RWPE1 (cell line): ENCODE measurements at regions not wholly inside any gene's neighbourhood (a gene's known extent, or its start where the extent isn't known, plus 50 kb on each side); places are given as distances from the start of the nearest gene placed in this dataset.

Source experiments
- CTCF ChIA-PET: fragments of 350-600 bp; sonication (Branson Sonifier 250); formaldehyde crosslinking; extraction: SDS; loops from one replicate; lab custom pipeline; 2021; lab: Yijun Ruan, JAX
- POLR2A ChIA-PET: fragments of 400-600 bp; formaldehyde crosslinking; extraction: SDS; loops from one replicate; lab custom pipeline; 2020; ENCODE audit warnings: antibody characterized with exemption; ENCODE audit not compliant: low non-redundant PET; lab: Yijun Ruan, JAX
- DNase-seq: peaks from one replicate; pipeline ENCODE4 v3.0.0; 2012; ENCODE audit warnings: low spot score
- H3K27ac ChIP-seq: fragments of 450-650 bp; 2 replicates; pipeline ENCODE4 v1.5.1; 2017
- TF ChIP-seq, protein P1 (sequence below): fragments of 450-650 bp; conservative IDR thresholded peaks from 2 replicates; pipeline ENCODE4 v1.5.1; 2017; ENCODE audit warnings: low read depth, mild to moderate bottlenecking

DNA sequence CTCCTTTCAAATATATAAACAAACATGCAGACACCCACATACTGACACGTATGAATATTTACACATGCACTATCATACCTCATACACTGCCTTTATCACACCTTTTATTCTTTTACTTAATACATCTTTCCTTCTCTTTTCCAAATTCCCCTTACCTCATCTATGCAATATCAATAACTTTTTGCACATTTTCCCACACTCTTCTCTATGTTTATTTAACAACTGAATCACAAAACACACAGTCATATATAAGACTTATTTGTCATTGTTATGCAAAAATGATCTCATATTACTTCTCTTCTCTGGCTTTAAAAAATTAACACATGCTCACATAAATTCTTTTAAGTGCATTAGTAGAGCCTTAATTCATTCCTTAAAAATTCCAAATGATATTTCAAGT lies 461.4 kb downstream of the DIPK2A start:
- POLR2A ChIA-PET, result no interaction called here
- TF ChIP-seq, protein P1, sequence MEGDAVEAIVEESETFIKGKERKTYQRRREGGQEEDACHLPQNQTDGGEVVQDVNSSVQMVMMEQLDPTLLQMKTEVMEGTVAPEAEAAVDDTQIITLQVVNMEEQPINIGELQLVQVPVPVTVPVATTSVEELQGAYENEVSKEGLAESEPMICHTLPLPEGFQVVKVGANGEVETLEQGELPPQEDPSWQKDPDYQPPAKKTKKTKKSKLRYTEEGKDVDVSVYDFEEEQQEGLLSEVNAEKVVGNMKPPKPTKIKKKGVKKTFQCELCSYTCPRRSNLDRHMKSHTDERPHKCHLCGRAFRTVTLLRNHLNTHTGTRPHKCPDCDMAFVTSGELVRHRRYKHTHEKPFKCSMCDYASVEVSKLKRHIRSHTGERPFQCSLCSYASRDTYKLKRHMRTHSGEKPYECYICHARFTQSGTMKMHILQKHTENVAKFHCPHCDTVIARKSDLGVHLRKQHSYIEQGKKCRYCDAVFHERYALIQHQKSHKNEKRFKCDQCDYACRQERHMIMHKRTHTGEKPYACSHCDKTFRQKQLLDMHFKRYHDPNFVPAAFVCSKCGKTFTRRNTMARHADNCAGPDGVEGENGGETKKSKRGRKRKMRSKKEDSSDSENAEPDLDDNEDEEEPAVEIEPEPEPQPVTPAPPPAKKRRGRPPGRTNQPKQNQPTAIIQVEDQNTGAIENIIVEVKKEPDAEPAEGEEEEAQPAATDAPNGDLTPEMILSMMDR, result no peak
- no peak for DNase-seq
- CTCF ChIA-PET, result no interaction called here
- no peak overlapping the region for H3K27ac ChIP-seq

DNA sequence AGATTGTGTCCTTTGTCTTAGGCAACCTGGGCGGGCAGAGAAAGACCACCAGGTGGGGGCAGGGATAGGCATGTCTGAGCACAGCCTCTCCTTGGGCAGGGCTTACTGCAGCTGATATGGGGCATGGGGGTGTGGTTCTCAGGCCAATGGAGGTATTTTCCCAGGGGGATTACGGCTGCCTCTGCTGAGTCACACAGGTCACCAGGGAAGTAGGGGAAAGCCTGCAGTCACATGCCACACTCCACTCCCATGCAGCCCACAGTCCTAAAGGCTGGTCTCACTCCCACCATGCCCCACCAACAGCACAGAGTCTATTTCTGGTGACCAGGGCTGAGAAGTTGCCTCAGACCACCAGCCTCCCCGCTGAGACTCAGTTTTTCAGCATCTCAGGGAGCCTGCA lies 466.4 kb downstream of the DIPK2A start:
- CTCF ChIA-PET, result no interaction called here
- H3K27ac ChIP-seq, result no peak overlapping the region
- POLR2A ChIA-PET, result no interaction called here
- DNase-seq, result no peak
- TF ChIP-seq, protein P1, result no peak

GRCh38 chr3:144444061-144444460 lies 472.4 kb downstream of the DIPK2A start:
- CTCF ChIA-PET, result no interaction called here
- POLR2A ChIA-PET, result no interaction called here
- TF ChIP-seq, protein P1, result no peak
- H3K27ac ChIP-seq, result no peak overlapping the region
- no peak for DNase-seq

DNA sequence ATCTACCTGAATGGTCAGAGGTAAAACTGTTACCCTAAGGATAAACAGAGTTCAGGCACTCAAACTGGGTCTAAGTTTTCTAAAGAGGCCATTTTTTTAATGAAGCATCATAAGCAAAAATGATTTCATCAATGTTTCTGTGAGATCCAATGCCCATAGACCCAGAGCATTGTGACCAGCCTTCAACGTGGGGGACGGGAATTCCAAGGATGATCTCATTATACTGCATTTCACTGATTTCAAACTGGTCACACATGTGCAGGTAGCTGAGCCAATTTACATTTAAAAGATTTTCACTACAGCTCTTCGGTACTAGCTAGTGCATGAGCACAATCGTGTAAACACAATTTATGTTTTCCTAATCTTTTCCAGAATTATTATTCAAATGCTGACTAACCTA lies 472.9 kb downstream of the DIPK2A start:
- no peak for DNase-seq
- CTCF ChIA-PET, result interaction anchor here (0.6 kb wide), 1 partner anchor 201 kb away, joined by 3 read pairs; no protein-coding TSS in a partner anchor
- H3K27ac ChIP-seq, result no peak overlapping the region
- POLR2A ChIA-PET, result no interaction called here
- TF ChIP-seq, protein P1, result no peak

- POLR2A ChIA-PET, result no interaction called here
- DNase-seq, result no peak
- CTCF ChIA-PET, result no interaction called here
- no peak overlapping the region for H3K27ac ChIP-seq
- TF ChIP-seq, protein P1, result no peak
These were observed 484.3 kb downstream of the DIPK2A start for GRCh38 chr3:144455841-144456440.

GRCh38 chr3:144457758-144458157 lies 486.1 kb downstream of the DIPK2A start:
- no peak overlapping the region for H3K27ac ChIP-seq
- TF ChIP-seq, protein P1, result no peak
- POLR2A ChIA-PET, result no interaction called here
- DNase-seq, result no peak
- CTCF ChIA-PET, result no interaction called here

- ChIA-PET CTCF (interaction anchor here (0.5 to 0.6 kb wide), 2 partner anchors 814 to 1353 kb away, joined by 4 to 7 read pairs; no protein-coding TSS in a partner anchor), POLR2A (no interaction called here)
- TF ChIP-seq, protein P1, result no peak
These were observed 486.7 kb downstream of the DIPK2A start for GRCh38 chr3:144458283-144458682.

More at GRCh38 chr3:144458283-144458682, 486.7 kb downstream of the DIPK2A start:
- no peak for DNase-seq
- H3K27ac ChIP-seq, result no peak overlapping the region
